Body of pancreas (tissue), 4 donors: ENCODE measurements at regions not wholly inside any gene's neighbourhood (a gene's known extent, or its start where the extent isn't known, plus 50 kb on each side); places are given as distances from the start of the nearest gene placed in this dataset.

Experiments used
- ATAC-seq: fragments of 150-250 bp; one replicate; pipeline ENCODE4 v1.9.1; 2016
- DNase-seq, 4 donors: peaks; one replicate each; pipeline ENCODE4 v3.0.0-alpha.2; 2019
- H3K27ac ChIP-seq, 4 donors: fragments of 200-600 bp; sonication (generic); 1 replicate in 3 of 4; 2 replicates in 1 of 4; pipeline versions ENCODE4 v1.5.1 to v1.6.1; 2016 to 2019; ENCODE audit warnings: mild to moderate bottlenecking in 1 of 4, mixed read lengths in 1 of 4, moderate library complexity in 1 of 4
- H3K27me3 ChIP-seq, 2 donors: fragments of 200-600 bp; sonication (generic); one replicate each; pipeline ENCODE4 v1.6.0; 2016; ENCODE audit warnings: mild to moderate bottlenecking in 1 of 2
- H3K36me3 ChIP-seq, 2 donors: fragments of 200-600 bp; sonication (generic); replicated peaks in 1 of 2; 2 replicates each; pipeline ENCODE4 v1.5.1; 2016; ENCODE audit warnings: low read depth in 2 of 2; ENCODE audit not compliant: insufficient read depth in 1 of 2
- H3K4me1 ChIP-seq: fragments of 200-600 bp; sonication (generic); one replicate; pipeline ENCODE4 v1.6.0; 2016
- H3K4me3 ChIP-seq, 2 donors: fragments of 200-600 bp; sonication (generic); 1 replicate in 1 of 2; 2 replicates in 1 of 2; pipeline ENCODE4 v1.5.1; 2016 to 2019
- H3K9me3 ChIP-seq, 3 donors: fragments of 200-600 bp; sonication (generic); 1 replicate in 2 of 3; 2 replicates in 1 of 3; pipeline ENCODE4 v1.5.1; 2016
- POLR2A ChIP-seq, 3 donors: fragments of 450-650 bp; IDR thresholded peaks; one replicate each; pipeline ENCODE4 v1.6.1; 2016; ENCODE audit warnings: antibody characterized with exemption in 3 of 3, mild to moderate bottlenecking in 2 of 3
- WGBS, 2 donors: methylation state at CpG; one replicate each; pipeline ENCODE4 v1.1.5; 2017; 5-methylcytosine and 5-hydroxymethylcytosine counted together
- intact Hi-C: fragments of 100-400 bp; cut with DNase I; formaldehyde crosslinking; loops from one replicate; pipeline ENCODE4 v1.15.1; 2023
- TF ChIP-seq, protein P1 (sequence below), 7 experiments: fragments of 450-650 bp in 4 of 7; fragments of 200-600 bp in 3 of 7; sonication (generic) in 3 of 7; IDR thresholded peaks; one replicate each; pipeline ENCODE4 v1.5.1; 2016 to 2019; ENCODE audit warnings: antibody characterized with exemption in 7 of 7

DNA sequence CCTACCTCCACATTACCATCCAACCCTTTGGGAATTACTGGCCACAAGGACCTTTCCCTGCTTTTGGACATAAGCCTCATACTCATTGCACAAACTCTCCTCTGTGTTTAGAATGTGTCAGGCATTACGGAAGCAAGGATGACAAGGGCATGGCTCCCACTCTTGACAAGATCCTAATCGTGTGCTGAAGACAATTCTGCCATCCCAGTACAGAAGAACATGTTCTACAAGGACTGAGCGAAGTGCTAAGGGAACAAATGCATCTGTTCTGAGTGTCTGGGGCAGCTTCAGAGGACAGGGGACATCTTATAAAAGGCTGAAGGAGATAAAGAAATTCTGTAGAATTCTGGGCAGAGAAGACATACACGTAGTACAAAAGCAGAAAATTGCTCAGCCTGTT, 378.5 kb upstream of the CAMK1G start:
- Histone ChIP-seq H3K4me3 (no peak overlapping the region), H3K4me1 (peaks cover 11% of the 10 kb centered on the region), H3K9me3 (no peaks in the 10 kb centered on the region), H3K27me3 (peaks cover 0 to 10% of the 10 kb centered on the region in 2 donors), H3K36me3 (no peaks in the 10 kb centered on the region), H3K27ac (no peak overlapping the region)
- ATAC-seq (no peak), DNase-seq (no peak)
- WGBS, 2 donors, result 54 to 63% methylated on average over 4 of the region's 4 CpGs
- intact Hi-C loops, result loop anchor here (10.0 kb wide), 1 partner anchor 550 kb away; no protein-coding TSS in a partner anchor
- TF ChIP-seq POLR2A (IDR thresholded peaks at IDR 0.05), result no peak
- TF ChIP-seq, protein P1, sequence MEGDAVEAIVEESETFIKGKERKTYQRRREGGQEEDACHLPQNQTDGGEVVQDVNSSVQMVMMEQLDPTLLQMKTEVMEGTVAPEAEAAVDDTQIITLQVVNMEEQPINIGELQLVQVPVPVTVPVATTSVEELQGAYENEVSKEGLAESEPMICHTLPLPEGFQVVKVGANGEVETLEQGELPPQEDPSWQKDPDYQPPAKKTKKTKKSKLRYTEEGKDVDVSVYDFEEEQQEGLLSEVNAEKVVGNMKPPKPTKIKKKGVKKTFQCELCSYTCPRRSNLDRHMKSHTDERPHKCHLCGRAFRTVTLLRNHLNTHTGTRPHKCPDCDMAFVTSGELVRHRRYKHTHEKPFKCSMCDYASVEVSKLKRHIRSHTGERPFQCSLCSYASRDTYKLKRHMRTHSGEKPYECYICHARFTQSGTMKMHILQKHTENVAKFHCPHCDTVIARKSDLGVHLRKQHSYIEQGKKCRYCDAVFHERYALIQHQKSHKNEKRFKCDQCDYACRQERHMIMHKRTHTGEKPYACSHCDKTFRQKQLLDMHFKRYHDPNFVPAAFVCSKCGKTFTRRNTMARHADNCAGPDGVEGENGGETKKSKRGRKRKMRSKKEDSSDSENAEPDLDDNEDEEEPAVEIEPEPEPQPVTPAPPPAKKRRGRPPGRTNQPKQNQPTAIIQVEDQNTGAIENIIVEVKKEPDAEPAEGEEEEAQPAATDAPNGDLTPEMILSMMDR (IDR thresholded peaks at IDR 0.05), result no peak

DNA sequence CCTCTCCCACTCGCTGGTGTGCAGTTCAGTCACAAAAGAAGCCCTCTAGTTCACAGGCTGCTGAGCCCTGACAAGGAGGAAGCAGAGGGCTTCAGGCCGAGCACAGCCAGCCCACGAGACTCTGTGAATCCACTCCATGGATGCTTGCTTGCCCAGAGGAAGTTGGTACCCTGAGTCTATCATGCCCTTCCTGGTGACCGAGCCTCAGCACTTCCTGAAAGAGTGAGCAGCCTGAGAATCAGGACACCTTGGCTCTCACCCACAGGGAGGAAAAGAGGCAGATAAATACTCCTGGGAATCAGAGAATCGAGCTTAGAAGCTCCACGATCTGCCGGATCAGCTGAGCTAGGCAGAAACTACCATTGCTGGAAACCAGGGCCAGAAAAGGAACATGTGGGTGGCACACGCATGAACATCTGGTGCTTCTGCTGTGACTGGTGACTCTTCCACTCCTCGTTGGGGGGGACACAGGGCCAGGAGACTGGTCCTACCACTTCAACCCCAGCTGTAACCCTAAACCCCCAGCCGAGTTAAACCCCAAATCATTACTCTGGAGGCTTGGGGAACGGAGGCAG, 376.3 kb upstream of the CAMK1G start:
- 41 to 55% methylated on average over 7 to 11 of the region's 11 CpGs for WGBS, 2 donors
- intact Hi-C loops, result loop anchor here (10.0 kb wide), 1 partner anchor 552 kb away; no protein-coding TSS in a partner anchor
- Histone ChIP-seq H3K4me3 (no peak overlapping the region), H3K9me3 (no peaks in the 10 kb centered on the region), H3K27ac (no peak overlapping the region), H3K4me1 (peaks cover 11% of the 10 kb centered on the region), H3K27me3 (peaks cover 0 to 12% of the 10 kb centered on the region in 2 donors), H3K36me3 (no peaks in the 10 kb centered on the region)
- DNase-seq (no peak), ATAC-seq (peak; percentile 21)
- TF ChIP-seq, protein P1 (IDR thresholded peaks at IDR 0.05), result no peak
- no peak for TF ChIP-seq POLR2A (IDR thresholded peaks at IDR 0.05)

DNA sequence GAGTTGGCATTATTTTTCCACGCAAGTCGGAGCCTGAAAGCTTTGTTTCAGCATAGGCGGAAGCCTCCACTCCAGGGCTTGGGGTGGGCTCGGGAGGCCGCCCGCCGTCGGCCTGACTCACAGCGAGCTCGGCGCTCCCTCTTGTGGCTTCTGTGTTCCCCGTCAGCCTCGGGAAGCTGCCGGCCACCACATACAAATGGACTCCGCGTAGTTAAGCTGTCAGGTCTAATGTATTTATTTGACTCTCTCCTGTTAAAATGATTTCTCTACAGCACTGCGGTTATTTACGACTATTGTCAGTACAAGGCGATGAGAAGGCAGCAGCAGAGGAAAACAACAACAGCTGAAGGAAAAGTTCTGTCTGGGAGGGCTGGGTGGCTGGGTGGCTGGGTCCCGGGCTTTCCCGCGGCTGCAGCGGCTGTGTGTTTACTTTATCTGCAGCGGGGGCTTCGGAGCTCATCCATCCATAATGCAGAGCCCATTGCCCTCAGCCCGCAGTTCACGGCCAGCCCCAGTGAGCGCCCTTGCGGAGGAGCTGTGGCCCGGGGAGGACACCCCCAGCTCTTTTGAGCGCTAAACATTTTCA, 375.7 kb upstream of the CAMK1G start:
- TF ChIP-seq, protein P1 (IDR thresholded peaks at IDR 0.05), result peak; percentile 56 to 67 (median 63)
- no peak for TF ChIP-seq POLR2A (IDR thresholded peaks at IDR 0.05)
- ATAC-seq, result peak; percentile 75
- Histone ChIP-seq H3K9me3 (no peaks in the 10 kb centered on the region), H3K4me1 (peaks cover 11% of the 10 kb centered on the region), H3K27ac (no peak overlapping the region), H3K4me3 (no peak overlapping the region), H3K27me3 (peaks cover 0 to 12% of the 10 kb centered on the region in 2 donors), H3K36me3 (no peaks in the 10 kb centered on the region)
- WGBS, 2 donors, result 1 to 2% methylated on average over 14 to 31 of the region's 31 CpGs
- peak; percentile 56 to 73 (median 62) for DNase-seq
- intact Hi-C loops, result loop anchor here (10.0 kb wide), 1 partner anchor 553 kb away; no protein-coding TSS in a partner anchor

DNA sequence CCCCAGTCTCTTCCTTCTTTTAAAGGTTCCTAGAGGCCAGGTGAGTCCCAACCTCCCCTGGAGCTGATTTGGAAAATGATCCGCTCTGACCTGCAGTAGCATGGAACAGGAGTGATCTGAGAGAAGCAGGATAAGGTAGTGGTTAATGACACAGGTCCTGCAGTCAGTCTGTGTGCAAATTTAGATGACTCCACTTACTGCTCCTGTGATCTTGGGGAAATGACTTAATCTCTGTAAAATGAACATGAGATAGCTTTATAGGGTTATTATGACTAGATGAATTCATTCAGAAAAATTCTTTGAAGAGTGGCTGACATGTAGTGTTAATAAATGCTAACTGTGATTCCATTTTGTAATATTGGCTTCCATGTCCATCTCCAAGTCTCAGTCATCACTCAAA, 374.9 kb upstream of the CAMK1G start:
- TF ChIP-seq, protein P1 (IDR thresholded peaks at IDR 0.05), result no peak
- no peak for TF ChIP-seq POLR2A (IDR thresholded peaks at IDR 0.05)
- Histone ChIP-seq H3K9me3 (no peaks in the 10 kb centered on the region), H3K4me1 (peaks cover 11% of the 10 kb centered on the region), H3K27me3 (peaks cover 0 to 12% of the 10 kb centered on the region in 2 donors), H3K4me3 (no peak overlapping the region), H3K36me3 (no peaks in the 10 kb centered on the region), H3K27ac (no peak overlapping the region)
- DNase-seq (no peak), ATAC-seq (no peak)
- WGBS, 2 donors, result 40 to 41% methylated on average over 1 of the region's 1 CpG
- intact Hi-C loops, result loop anchor here (10.0 kb wide), 1 partner anchor 554 kb away; no protein-coding TSS in a partner anchor
